ENCODE measurements at regions not wholly inside any gene's neighbourhood (a gene's known extent, or its start where the extent isn't known, plus 50 kb on each side); places are given as distances from the start of the nearest gene placed in this dataset.

DNA sequence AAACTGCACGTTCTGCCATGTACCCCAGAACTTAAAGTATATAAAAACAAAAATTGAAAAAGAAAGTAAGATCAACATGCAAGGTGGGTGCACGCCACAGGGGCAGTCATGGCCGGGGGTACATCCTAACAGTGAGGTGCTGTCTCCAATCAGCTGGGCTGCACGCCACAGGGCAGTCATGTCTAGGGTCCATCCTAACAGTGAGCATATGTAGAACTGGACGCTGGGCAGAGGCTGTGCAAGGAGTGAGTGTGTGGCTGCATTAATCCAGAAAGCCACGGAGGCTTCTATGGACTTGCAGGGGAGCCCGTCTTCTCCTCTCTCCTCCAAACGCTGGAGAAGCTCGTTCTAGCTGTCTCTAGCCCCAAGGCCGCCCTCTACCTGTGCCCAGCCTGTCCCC is 1105.0 kb downstream of the BRD1 start:
- no peak for DNase-seq (ENCODE audit: low read depth)
- H3K4me3 ChIP-seq (ENCODE audit: low read depth, low read length) = no peak overlapping the region
- TF ChIP-seq, protein P1, sequence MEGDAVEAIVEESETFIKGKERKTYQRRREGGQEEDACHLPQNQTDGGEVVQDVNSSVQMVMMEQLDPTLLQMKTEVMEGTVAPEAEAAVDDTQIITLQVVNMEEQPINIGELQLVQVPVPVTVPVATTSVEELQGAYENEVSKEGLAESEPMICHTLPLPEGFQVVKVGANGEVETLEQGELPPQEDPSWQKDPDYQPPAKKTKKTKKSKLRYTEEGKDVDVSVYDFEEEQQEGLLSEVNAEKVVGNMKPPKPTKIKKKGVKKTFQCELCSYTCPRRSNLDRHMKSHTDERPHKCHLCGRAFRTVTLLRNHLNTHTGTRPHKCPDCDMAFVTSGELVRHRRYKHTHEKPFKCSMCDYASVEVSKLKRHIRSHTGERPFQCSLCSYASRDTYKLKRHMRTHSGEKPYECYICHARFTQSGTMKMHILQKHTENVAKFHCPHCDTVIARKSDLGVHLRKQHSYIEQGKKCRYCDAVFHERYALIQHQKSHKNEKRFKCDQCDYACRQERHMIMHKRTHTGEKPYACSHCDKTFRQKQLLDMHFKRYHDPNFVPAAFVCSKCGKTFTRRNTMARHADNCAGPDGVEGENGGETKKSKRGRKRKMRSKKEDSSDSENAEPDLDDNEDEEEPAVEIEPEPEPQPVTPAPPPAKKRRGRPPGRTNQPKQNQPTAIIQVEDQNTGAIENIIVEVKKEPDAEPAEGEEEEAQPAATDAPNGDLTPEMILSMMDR (IDR thresholded peaks at IDR 0.05; ENCODE audit: low read depth, low read length, missing control alignments) = no peak

DNA sequence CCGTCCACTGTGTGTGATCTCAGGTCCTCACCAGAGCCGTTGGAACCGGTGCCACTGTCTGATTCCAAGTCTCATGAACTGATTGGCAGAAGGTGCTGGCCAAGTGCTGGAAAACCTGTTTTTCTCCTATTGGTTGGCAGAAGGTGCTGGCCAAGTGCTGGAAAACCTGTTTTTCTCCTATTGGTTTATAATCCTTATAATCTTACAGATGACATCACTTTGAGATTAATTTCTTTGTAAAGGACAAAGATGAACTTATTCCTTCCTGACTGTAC is 1106.3 kb downstream of the BRD1 start:
- TF ChIP-seq, protein P1 (IDR thresholded peaks at IDR 0.05; ENCODE audit: low read depth, low read length, missing control alignments) = no peak
- no peak for DNase-seq (ENCODE audit: low read depth)

GRCh38 chr22:48720662-48721394 is 1106.8 kb downstream of the BRD1 start:
- TF ChIP-seq, protein P1 (IDR thresholded peaks at IDR 0.05; ENCODE audit: low read depth, low read length, missing control alignments) = no peak
- no peak overlapping the region for H3K4me3 ChIP-seq (ENCODE audit: low read depth, low read length)
- DNase-seq (ENCODE audit: low read depth) = no peak

More for the DNA sequence above, 1106.3 kb downstream of the BRD1 start:
- no peak overlapping the region for H3K4me3 ChIP-seq (ENCODE audit: low read depth, low read length)

DNA sequence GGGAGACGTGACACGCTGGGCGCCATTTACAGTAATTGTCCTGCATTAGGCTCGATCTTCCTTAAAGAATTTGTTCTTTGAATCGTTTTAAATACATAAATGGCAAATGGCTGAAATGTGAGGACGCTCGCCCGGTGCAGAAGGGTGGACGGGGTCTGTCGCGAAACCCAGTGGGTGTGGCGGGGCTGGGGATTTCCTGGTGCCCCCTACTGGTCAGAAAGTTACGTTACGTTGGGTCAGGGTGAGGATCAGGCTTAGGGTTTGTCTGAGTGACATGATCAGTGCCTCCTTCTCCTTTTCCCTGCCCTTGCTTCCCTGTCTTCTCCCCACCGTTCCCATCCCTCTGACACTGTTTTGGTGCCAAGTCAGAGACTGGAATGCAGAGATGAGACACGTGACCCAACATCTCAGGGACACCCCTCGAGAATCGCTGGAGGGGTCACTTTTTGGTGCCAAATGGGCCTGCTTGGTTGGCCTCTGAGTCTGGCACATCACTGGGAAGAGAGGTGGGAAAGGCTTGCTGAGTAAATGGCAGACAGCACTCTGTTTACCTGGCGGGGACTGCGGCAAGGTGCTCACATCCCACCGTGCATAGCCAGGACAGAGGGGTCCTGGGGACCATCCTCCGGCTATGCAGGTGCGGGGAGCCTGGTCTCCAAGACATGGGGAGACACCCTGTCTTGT is 1107.6 kb downstream of the BRD1 start:
- no peak overlapping the region for H3K4me3 ChIP-seq (ENCODE audit: low read depth, low read length)
- no peak for DNase-seq (ENCODE audit: low read depth)
- TF ChIP-seq, protein P1 (IDR thresholded peaks at IDR 0.05; ENCODE audit: low read depth, low read length, missing control alignments) = no peak

GRCh38 chr22:48718818-48719500 is 1108.7 kb downstream of the BRD1 start:
- no peak for DNase-seq (ENCODE audit: low read depth)
- TF ChIP-seq, protein P1 (IDR thresholded peaks at IDR 0.05; ENCODE audit: low read depth, low read length, missing control alignments) = no peak
- H3K4me3 ChIP-seq (ENCODE audit: low read depth, low read length) = no peak overlapping the region

DNA sequence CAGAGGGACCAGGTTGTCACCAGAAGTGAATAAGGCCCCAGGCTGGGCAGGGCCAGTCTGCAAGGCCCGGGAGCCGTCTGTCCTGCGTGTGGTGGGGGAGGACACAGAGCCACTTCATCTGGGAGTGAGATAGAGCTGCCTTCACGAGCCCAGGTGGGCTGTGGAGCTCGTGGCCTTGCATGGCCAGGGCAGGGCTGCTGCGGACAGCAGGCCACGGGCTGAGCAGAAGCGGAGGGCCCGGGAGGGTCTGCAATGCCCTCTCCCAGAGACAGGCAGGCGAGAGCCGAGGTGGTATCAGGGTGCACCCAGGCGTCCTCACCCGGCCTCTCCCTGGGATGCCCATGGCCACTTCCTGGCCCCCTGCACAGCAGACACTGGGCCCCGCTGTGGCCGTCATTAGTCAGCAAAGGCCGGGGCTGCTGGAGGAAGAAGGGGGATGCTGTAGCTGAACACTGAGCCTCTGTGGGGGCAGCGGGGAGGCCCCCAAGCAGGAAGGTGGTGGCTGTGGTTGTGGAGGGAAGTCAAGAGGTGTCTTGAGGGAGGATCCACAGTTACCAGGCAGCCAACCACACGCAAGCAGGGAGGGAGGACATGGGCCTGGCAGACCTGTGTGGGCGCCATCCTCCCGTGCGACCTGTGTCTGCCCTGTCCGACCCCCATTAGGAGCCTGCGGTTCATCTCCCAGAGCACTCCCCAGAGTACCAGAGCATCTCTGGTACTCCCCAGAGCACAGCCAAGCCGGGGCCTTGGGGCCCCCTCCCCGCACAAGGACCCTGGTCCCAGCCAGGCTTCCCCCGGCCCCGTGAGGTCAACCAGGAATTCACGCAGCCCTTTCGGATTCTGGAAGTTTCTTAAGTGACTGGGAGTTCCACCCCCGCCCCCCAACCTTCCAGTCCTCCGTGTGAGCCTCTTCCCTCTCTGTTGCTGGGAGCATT is 1109.5 kb downstream of the BRD1 start:
- DNase-seq (ENCODE audit: low read depth) = no peak
- H3K4me3 ChIP-seq (ENCODE audit: low read depth, low read length) = no peak overlapping the region
- TF ChIP-seq, protein P1 (IDR thresholded peaks at IDR 0.05; ENCODE audit: low read depth, low read length, missing control alignments) = no peak
